ENCODE measurements at regions not wholly inside any gene's neighbourhood (a gene's known extent, or its start where the extent isn't known, plus 50 kb on each side); places are given as distances from the start of the nearest gene placed in this dataset.

GRCh38 chr2:118641711-118642110, 205.7 kb downstream of the EN1 start:
- DNase-seq (ENCODE audit: low read depth): no peak
- TF ChIP-seq CTCF (IDR thresholded peaks at IDR 0.05; ENCODE audit: control insufficient read depth, insufficient read depth, low read depth, low read length, missing control alignments): no peak
- no peak overlapping the region for H3K4me3 ChIP-seq (ENCODE audit: control insufficient read depth, low read depth, low read length)

- TF ChIP-seq CTCF (IDR thresholded peaks at IDR 0.05; ENCODE audit: control insufficient read depth, insufficient read depth, low read depth, low read length, missing control alignments): no peak
- H3K4me3 ChIP-seq (ENCODE audit: control insufficient read depth, low read depth, low read length): no peak overlapping the region
- no peak for DNase-seq (ENCODE audit: low read depth)
Measured at GRCh38 chr2:118639371-118639770, 208.1 kb downstream of the EN1 start.

- no peak overlapping the region for H3K4me3 ChIP-seq (ENCODE audit: control insufficient read depth, low read depth, low read length)
- TF ChIP-seq CTCF (IDR thresholded peaks at IDR 0.05; ENCODE audit: control insufficient read depth, insufficient read depth, low read depth, low read length, missing control alignments): no peak
- no peak for DNase-seq (ENCODE audit: low read depth)
Measured at GRCh38 chr2:118638453-118638852, 209.0 kb downstream of the EN1 start.

- H3K4me3 ChIP-seq (ENCODE audit: control insufficient read depth, low read depth, low read length): no peak overlapping the region
- TF ChIP-seq CTCF (IDR thresholded peaks at IDR 0.05; ENCODE audit: control insufficient read depth, insufficient read depth, low read depth, low read length, missing control alignments): no peak
Measured at GRCh38 chr2:118635891-118636290, 211.6 kb downstream of the EN1 start.

GRCh38 chr2:118634876-118635275, 212.6 kb downstream of the EN1 start:
- DNase-seq (ENCODE audit: low read depth): no peak
- no peak for TF ChIP-seq CTCF (IDR thresholded peaks at IDR 0.05; ENCODE audit: control insufficient read depth, insufficient read depth, low read depth, low read length, missing control alignments)
- no peak overlapping the region for H3K4me3 ChIP-seq (ENCODE audit: control insufficient read depth, low read depth, low read length)

More at GRCh38 chr2:118635891-118636290, 211.6 kb downstream of the EN1 start:
- DNase-seq (ENCODE audit: low read depth): no peak

- no peak for DNase-seq (ENCODE audit: low read depth)
- no peak for TF ChIP-seq CTCF (IDR thresholded peaks at IDR 0.05; ENCODE audit: control insufficient read depth, insufficient read depth, low read depth, low read length, missing control alignments)
- no peak overlapping the region for H3K4me3 ChIP-seq (ENCODE audit: control insufficient read depth, low read depth, low read length)
Measured at GRCh38 chr2:118633371-118634018, 214.0 kb downstream of the EN1 start.

All from AG09309 (cell line).